Endothelial cell of umbilical vein (primary cell): ENCODE measurements at regions not wholly inside any gene's neighbourhood (a gene's known extent, or its start where the extent isn't known, plus 50 kb on each side); places are given as distances from the start of the nearest gene placed in this dataset.

Experiments used
- CTCF ChIP-seq, 2 donors: IDR thresholded peaks; 1 replicate in 1 of 2; 2 replicates in 1 of 2; pipeline ENCODE4 v1.5.1; 2011; ENCODE audit warnings: low read length in 2 of 2, mild to moderate bottlenecking in 2 of 2, moderate library complexity in 2 of 2, control low read depth in 1 of 2, inconsistent platforms in 1 of 2, low read depth in 1 of 2; ENCODE audit not compliant: insufficient read depth in 1 of 2; ENCODE audit errors: extremely low read depth in 1 of 2
- EZH2 ChIP-seq: IDR thresholded peaks from 2 replicates; pipeline ENCODE4 v1.6.1; 2012; ENCODE audit warnings: borderline replicate concordance, low read depth, mild to moderate bottlenecking, moderate library complexity, low read length, inconsistent platforms; ENCODE audit not compliant: severe bottlenecking
- POLR2A ChIP-seq: IDR thresholded peaks from 2 replicates; pipeline ENCODE4 v1.6.1; 2012; ENCODE audit warnings: low read depth, mild to moderate bottlenecking, control low read depth, low read length
- POLR2AphosphoS5 ChIP-seq: IDR thresholded peaks from 2 replicates; pipeline ENCODE4 v1.6.1; 2012; ENCODE audit warnings: low read depth, mild to moderate bottlenecking, control low read depth, low read length, moderate library complexity; ENCODE audit not compliant: insufficient read depth

DNA sequence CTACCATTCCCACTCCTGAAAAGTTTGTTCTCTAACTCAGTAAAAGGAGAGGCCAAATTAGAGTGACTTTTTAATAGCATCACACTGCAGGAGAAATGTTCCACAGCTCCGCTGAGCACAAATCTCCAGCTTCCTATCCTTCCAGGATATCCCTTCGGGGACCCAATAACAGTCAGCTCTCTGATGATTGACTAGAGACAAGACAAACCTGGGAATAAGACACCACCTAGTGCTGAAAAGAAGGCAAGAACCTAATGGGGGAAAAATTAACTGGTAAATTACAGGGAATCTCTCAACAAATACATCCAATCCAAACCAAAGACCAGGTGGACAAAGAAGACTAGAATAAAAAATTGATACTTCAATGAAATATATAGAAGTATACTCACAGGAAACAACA, 977.1 kb upstream of the SOX11 start:
- TF ChIP-seq POLR2AphosphoS5: no peak
- peak; percentile 33 to 34 for TF ChIP-seq CTCF (IDR thresholded peaks at IDR 0.05; ENCODE audit: extremely low read depth in 1 of 2, insufficient read depth in 1 of 2, low read depth in 1 of 2, low read length in 2 of 2)
- no peak for TF ChIP-seq POLR2A
- TF ChIP-seq EZH2: no peak
